ENCODE measurements at regions not wholly inside any gene's neighbourhood (a gene's known extent, or its start where the extent isn't known, plus 50 kb on each side); places are given as distances from the start of the nearest gene placed in this dataset.
A peak's percentile ranks its signal among the peaks of the same experiment; 100 is the strongest.
"Not testable (repeated sequence)": the region's sequence is repeated elsewhere in the genome, so short reads cannot be mapped to it uniquely, and the experiment has no call there.

- DNase-seq: peak; percentile 44
Observed at GRCh38 chr7:67625257-67625737, 628.7 kb downstream of the TYW1 start.

- no peak for DNase-seq
Observed at GRCh38 chr7:67631476-67631875, 634.8 kb downstream of the TYW1 start.

- no peak for DNase-seq
Observed at GRCh38 chr7:67635271-67635670, 638.6 kb downstream of the TYW1 start.

- no peak for DNase-seq
Observed at GRCh38 chr7:67636348-67637022, 639.9 kb downstream of the TYW1 start.

- DNase-seq: no peak
Observed at GRCh38 chr7:67637023-67637358, 640.4 kb downstream of the TYW1 start.

- DNase-seq: not testable (repeated sequence)
Observed at GRCh38 chr7:67642542-67642941, 645.9 kb downstream of the TYW1 start.

DNA sequence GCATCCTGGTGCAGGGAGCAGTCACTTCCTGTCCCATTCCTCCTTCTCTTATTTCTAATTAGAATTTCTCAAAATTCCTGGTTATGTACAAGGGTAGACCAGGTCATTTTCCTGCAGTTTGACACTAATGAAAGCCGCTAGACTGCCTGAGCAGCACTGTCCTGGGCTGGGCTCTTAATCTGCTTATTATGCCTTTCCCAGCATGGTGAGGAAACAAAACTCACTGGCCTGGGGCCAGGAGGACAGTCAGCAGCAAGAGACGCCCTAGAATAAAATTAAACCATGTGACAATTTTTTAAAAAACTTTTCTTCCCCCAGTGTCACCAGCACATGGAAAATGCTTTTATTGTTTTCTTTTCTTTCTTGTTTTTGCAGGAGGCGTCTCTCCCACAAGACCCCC, 647.5 kb downstream of the TYW1 start:
- DNase-seq: no peak

- no peak for DNase-seq
Observed at GRCh38 chr7:67652937-67653336, 656.3 kb downstream of the TYW1 start.

DNA sequence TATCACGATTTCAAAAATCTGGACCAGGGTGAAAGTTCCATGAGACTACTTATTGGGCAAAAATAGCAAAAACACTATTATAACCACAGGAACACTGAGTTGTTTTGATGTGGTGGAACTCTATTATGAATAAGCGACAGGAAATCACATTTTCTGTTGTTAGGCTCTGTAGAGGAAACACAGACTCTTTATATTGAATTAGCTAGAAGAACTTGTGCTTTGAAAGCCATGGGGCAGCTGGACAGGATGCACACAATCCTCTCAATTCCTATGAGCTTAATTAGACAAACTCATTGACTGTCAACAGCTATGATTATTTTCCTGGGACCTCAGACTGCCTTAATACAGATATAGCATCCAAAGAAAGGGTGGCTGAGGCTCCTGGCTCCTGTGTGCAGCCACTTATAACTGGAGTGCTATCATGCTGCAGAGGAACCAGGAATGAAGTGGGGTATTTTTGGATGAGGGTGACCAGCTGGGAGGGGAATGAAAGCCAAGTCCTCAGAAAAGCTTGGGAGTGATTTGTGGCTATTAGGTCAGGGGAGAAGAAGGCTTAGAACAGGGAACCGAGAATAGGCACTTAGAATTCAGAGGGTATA, 657.3 kb downstream of the TYW1 start:
- DNase-seq: no peak

- no peak for DNase-seq
Observed at GRCh38 chr7:67654642-67655041, 658.0 kb downstream of the TYW1 start.

DNA sequence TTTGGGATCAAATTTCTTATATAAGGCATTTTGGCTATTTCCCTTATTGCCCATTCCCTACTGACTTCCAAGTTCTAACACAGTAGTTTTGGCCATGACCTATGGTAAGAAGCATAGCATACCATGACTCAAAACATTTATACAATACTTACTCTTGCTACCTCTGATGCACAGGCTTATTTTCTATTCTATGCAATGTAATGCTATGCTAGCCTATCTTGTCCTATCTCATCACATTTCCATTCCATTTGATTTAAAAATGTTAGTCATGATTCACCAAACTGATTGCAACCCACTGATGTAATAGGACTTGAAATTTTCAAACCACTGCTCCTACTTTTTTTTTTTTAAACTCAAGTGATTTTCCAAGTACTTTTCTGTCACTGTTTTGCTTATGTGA, 658.5 kb downstream of the TYW1 start:
- no peak for DNase-seq

- DNase-seq: no peak
Observed at GRCh38 chr7:67659091-67659490, 662.5 kb downstream of the TYW1 start.

- DNase-seq: no peak
Observed at GRCh38 chr7:67662804-67663203, 666.2 kb downstream of the TYW1 start.

DNA sequence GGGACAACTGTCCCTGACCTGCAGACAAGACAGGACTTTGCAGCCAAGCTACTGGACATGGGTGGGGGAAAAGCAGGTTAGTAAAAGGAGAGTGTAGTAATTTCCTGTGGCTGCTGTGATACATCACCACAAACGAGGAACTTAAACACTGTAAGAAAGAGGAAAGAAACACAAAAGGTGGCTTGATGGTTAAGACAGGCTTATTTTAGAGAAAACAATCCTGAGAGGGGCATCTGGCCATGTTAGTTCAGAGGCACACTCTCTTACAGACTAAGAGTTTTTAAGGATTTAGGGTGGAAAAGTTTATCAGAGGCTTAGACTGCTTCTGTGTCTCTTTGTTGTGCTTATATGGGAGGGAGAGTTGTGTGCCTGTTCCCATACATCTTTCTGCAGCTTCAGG, 667.0 kb downstream of the TYW1 start:
- DNase-seq: no peak

DNA sequence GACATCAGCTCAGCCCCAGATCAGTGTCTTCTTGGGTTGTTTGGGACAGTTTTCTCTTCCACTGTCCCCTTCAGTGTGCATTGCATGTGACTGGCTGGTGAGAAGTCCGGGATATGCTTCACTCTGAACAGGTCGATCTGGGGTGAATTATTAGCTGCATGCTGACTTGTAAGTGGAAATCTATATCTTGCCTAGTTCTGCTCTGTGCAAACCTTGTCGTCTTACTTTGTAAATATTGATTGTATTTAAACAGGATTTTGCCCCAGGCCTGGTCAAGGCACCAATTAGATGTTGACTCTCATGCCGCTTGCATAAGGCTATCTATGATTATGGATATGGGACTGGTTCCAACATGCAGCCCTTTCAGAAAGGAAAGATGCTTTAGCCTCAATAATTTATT, 669.7 kb downstream of the TYW1 start:
- DNase-seq: not testable (repeated sequence)

DNA sequence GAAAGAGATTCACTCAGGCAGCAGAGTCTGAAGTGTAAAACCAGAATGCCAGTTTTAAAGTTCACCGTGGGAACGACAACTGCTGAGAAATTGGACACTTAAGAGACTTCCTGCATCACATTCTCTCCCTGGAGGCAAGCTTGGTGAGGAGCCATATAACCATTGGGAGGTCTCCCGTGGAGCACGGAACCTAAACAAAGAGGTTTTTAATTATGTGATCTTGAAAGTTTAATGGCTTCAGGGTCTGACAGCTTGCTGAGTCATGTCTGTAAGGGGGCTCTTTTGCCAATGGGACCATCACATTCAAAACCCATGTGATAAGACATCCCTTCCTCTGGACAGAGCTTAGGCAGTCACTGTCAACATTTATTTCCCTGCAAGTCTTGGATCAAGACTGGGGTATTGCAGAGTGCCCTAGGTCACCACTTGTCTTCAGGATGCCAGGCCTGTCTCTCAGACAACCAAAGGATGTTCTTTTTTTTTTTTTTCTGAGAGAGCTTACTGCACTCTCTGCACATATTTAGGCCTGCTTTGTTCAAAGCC, 674.4 kb downstream of the TYW1 start:
- no peak for DNase-seq

DNA sequence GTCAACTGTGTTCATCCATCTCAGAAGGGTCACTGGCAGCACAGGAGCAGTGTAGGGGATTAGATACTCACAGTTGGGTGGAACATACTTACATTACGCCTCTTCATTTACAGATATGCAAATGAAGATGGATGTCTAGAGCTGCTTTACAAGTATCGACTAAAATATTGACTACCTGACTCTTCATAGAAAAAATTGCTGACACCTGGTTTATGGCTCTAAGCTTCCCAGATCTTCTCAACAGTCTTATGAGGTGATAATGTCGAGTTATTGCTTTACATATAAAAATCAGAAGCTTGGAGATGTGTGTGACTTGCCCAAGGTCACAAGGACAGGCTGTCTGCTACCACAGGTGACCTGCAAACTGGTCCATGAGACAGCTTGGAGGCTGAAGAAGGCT, 677.2 kb downstream of the TYW1 start:
- no peak for DNase-seq

DNA sequence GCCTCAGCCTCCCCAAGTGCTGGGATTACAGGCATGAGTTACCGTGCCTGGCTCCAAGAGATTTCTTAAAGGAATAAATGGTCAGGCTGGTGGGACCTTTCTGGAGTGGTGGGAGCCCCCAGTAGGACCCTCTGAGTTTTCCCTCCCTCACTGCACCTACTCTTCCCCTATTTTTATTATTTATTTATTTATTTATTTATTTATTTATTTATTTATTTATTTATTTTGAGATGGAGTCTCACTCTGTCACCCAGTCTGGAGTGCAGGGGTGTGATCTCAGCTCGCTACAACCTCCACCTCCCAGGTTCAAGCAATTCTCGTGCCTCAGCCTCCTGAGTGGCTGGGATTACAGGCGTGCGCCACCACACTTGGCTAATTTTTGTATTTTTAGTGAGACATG, 678.2 kb downstream of the TYW1 start:
- DNase-seq: not testable (repeated sequence)

DNA sequence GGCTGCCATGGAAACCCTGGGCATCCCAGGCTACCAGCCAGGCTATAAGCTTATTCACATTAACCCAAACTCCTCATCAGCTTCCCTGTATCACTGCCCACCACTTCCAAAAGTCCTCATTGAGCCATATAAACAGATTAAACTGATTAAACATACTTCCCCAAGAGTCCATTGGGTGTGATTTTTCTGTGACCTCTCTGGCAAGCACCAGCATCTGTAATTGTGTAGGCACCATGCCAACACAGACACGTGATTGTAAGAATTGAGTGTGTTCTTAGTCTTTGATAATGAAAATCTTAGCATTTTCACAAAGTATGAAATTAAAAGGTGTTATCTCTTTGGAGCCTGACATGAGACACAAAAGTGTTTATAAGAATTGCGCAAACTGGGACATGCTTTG, 679.3 kb downstream of the TYW1 start:
- no peak for DNase-seq

- DNase-seq: no peak
Observed at GRCh38 chr7:67678419-67678818, 681.8 kb downstream of the TYW1 start.

- DNase-seq: no peak
Observed at GRCh38 chr7:67683628-67684027, 687.0 kb downstream of the TYW1 start.

GRCh38 chr7:67690700-67691099, 694.1 kb downstream of the TYW1 start:
- no peak for DNase-seq

DNA sequence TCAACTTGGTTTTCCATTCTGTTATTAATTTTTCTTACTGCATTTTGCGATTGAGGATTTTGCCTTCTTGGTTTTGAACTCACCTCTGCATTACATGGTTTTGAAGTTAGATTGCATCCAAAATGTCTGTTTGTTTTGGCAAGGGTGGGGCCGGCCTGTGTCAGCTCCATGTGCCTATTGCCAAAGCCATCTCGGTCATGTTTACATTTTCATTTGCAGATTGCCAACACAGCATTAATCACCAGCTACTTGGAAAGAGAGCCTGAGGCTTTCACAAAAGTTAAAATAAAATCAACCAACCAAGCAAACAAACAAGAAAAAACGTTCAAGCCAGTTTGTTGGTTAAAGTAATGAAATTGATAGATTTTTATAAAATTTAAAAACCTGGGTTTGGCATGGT, 695.8 kb downstream of the TYW1 start:
- no peak for DNase-seq

DNA sequence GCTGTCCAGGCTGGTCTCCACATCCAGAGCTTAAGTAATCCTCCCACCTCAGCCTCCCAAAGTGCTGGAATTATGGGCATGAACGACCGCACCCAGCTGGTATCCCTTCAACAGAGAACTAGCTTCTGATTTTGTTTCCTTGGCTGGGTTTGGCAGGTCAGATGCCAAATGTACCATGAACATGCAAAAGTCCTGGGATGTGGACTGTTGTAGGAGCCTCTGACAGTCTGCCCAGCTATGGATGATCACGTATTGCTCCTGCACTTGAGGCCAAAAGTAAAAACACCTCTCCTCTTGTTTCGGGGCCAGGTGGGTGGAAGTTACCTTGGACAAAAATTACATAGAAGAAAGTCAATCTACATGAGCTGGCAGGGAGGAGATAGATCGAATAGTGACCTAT, 699.5 kb downstream of the TYW1 start:
- no peak for DNase-seq

- DNase-seq: no peak
Observed at GRCh38 chr7:67696878-67697277, 700.2 kb downstream of the TYW1 start.
